Peyer's patch (tissue), 4 donors: ENCODE measurements at regions not wholly inside any gene's neighbourhood (a gene's known extent, or its start where the extent isn't known, plus 50 kb on each side); places are given as distances from the start of the nearest gene placed in this dataset.

Source experiments
- POLR2A ChIP-seq, 2 donors: fragments of 450-650 bp; IDR thresholded peaks; one replicate each; pipeline ENCODE4 v1.5.1; 2017; ENCODE audit warnings: antibody characterized with exemption in 2 of 2, mild to moderate bottlenecking in 2 of 2, moderate library complexity in 2 of 2
- TF ChIP-seq, protein P1 (sequence below), 6 experiments: fragments of 450-650 bp in 4 of 6; fragments of 200-600 bp in 2 of 6; sonication (generic) in 1 of 6; IDR thresholded peaks; one replicate each; pipeline ENCODE4 v1.5.1; 2017 to 2019; ENCODE audit warnings: antibody characterized with exemption in 6 of 6, mild to moderate bottlenecking in 3 of 6, moderate library complexity in 1 of 6

DNA sequence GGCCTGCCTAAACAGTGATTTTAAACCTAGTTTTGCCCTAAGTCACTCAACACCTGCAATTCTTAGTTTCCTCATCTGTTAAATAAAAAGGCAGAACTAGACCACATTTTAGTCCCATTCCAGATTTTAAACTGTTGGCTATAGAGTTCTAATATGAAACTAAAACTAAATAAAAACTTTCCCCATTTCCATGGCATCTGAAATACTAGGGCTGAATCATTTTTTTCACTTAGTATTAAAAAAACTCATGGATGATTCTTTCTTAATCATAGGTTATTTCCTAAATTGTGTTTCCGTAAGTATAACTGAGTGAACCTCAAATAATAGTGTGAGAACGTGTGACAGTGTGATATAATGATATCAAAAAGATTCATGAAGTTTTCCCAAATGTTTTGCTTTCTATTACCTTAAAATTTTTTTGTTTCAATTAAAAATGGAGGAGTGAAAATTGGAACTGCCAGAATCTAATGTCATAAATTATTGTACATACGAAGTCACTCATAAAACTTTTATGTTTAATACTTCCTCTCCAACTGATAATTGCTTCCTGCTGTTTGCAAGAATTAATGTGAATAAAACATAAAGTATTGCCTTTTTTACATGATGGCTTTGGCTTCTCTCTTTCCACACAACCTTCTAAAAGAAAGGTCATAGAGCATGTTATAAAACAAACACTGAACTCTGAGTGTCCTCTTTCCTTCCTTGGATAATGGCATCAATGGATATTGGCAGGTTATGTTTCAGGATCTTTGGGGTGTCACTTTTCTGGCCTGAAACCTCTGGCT is 315.1 kb upstream of the MME start:
- TF ChIP-seq, protein P1, sequence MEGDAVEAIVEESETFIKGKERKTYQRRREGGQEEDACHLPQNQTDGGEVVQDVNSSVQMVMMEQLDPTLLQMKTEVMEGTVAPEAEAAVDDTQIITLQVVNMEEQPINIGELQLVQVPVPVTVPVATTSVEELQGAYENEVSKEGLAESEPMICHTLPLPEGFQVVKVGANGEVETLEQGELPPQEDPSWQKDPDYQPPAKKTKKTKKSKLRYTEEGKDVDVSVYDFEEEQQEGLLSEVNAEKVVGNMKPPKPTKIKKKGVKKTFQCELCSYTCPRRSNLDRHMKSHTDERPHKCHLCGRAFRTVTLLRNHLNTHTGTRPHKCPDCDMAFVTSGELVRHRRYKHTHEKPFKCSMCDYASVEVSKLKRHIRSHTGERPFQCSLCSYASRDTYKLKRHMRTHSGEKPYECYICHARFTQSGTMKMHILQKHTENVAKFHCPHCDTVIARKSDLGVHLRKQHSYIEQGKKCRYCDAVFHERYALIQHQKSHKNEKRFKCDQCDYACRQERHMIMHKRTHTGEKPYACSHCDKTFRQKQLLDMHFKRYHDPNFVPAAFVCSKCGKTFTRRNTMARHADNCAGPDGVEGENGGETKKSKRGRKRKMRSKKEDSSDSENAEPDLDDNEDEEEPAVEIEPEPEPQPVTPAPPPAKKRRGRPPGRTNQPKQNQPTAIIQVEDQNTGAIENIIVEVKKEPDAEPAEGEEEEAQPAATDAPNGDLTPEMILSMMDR (IDR thresholded peaks at IDR 0.05) = no peak
- no peak for TF ChIP-seq POLR2A (IDR thresholded peaks at IDR 0.05)
